Small intestine (tissue), 7 donors: ENCODE measurements at regions not wholly inside any gene's neighbourhood (a gene's known extent, or its start where the extent isn't known, plus 50 kb on each side); places are given as distances from the start of the nearest gene placed in this dataset.

Source experiments
- DNase-seq, 2 donors: peaks; one replicate each; pipeline versions ENCODE4 v3.0.0 to v3.0.0-alpha.2; 2013
- FAIRE-seq: peaks from 2 replicates; lab custom pipeline; 2012; peaks lifted over from hg19 to GRCh38; lab: Jason Lieb, UNC
- H3K27ac ChIP-seq, 3 donors: one replicate each; pipeline ENCODE4 v1.5.1; 2013; ENCODE audit warnings: low read length in 2 of 3, mild to moderate bottlenecking in 2 of 3, control low read depth in 1 of 3, inconsistent platforms in 1 of 3, low read depth in 1 of 3, moderate library complexity in 1 of 3
- H3K27me3 ChIP-seq, 3 donors: one replicate each; pipeline ENCODE4 v1.6.1; 2013; ENCODE audit warnings: low read length in 3 of 3, inconsistent platforms in 1 of 3; ENCODE audit not compliant: control insufficient read depth in 3 of 3, insufficient read depth in 3 of 3
- H3K36me3 ChIP-seq, 3 donors: one replicate each; pipeline ENCODE4 v1.6.1; 2013; ENCODE audit warnings: low read length in 3 of 3, inconsistent platforms in 1 of 3, low read depth in 1 of 3, mild to moderate bottlenecking in 1 of 3, moderate library complexity in 1 of 3; ENCODE audit not compliant: control insufficient read depth in 3 of 3, insufficient read depth in 2 of 3
- H3K4me1 ChIP-seq, 3 donors: one replicate each; pipeline ENCODE4 v1.6.1; 2013; ENCODE audit warnings: low read length in 2 of 3, inconsistent platforms in 1 of 3, low read depth in 1 of 3, mild to moderate bottlenecking in 1 of 3, moderate library complexity in 1 of 3; ENCODE audit not compliant: control insufficient read depth in 3 of 3, insufficient read depth in 2 of 3
- H3K4me3 ChIP-seq, 3 donors: one replicate each; pipeline ENCODE4 v1.5.1; 2013; ENCODE audit warnings: low read length in 3 of 3, control low read depth in 1 of 3, inconsistent platforms in 1 of 3, low read depth in 1 of 3, mild to moderate bottlenecking in 1 of 3, moderate library complexity in 1 of 3
- H3K9me3 ChIP-seq, 2 donors: one replicate each; pipeline ENCODE4 v1.6.1; 2013; ENCODE audit warnings: low read depth in 1 of 2, low read length in 1 of 2; ENCODE audit not compliant: control insufficient read depth in 2 of 2, insufficient read depth in 1 of 2
- WGBS, 3 donors: extraction: QIAGEN DNeasy Blood & Tissue Kit; methylation state at CpG; one replicate each; pipeline ENCODE4 v1.1.7; 2013; 5-methylcytosine and 5-hydroxymethylcytosine counted together
- donor health status: healthy with polysubstance abuse.
- donor health status: control.
- donor health status: control.
- donor health status: Bipolar disorder and iron deficiency.
- donor health status: healthy.

- Histone ChIP-seq H3K4me1 (no peaks in the 10 kb centered on the region), H3K9me3 (no peaks in the 10 kb centered on the region), H3K27me3 (no peaks in the 10 kb centered on the region), H3K4me3 (no peak overlapping the region), H3K36me3 (no peaks in the 10 kb centered on the region), H3K27ac (no peak overlapping the region)
- DNase-seq (no peak), FAIRE-seq (no peak)
- 88 to 92% (median 91%) methylated on average over 14 of the region's 14 CpGs for WGBS, 3 donors
These were observed 595.3 kb upstream of the MGMT start for GRCh38 chr10:128871671-128872231.

DNA sequence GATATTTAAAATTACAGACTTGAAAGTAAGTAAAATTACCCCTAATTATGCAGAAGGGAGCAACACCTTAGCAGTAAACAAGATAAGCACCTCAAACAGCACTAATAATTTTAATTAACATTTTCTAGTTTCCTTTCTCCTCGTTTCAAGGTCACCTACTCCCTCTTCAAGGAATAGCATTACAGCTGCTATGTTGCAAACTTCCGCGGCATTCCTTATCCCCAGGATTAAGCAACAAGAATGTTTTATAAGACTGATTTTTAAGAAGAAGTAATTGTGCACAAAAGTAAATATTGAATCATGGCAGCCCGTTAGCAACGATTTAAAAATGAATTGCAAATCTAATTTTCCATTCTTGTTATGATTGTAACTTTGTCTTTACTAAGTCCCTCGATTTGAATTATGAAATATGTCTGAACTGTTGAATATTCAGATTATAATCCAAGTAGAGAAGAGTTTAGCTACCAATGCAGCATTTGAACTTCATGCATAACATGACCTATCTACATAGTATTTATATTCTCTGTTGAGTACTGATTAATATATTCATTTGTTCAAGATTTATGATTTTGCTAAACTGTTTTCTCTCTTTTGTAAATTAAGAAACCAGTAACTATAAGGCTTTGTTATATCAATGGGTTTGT lies 593.5 kb upstream of the MGMT start:
- Histone ChIP-seq H3K9me3 (no peaks in the 10 kb centered on the region), H3K36me3 (no peaks in the 10 kb centered on the region), H3K4me3 (no peak overlapping the region), H3K27ac (no peak overlapping the region), H3K27me3 (no peaks in the 10 kb centered on the region), H3K4me1 (no peaks in the 10 kb centered on the region)
- DNase-seq (no peak), FAIRE-seq (no peak)
- WGBS, 3 donors = 22 to 52% (median 39%) methylated on average over 6 of the region's 6 CpGs

DNA sequence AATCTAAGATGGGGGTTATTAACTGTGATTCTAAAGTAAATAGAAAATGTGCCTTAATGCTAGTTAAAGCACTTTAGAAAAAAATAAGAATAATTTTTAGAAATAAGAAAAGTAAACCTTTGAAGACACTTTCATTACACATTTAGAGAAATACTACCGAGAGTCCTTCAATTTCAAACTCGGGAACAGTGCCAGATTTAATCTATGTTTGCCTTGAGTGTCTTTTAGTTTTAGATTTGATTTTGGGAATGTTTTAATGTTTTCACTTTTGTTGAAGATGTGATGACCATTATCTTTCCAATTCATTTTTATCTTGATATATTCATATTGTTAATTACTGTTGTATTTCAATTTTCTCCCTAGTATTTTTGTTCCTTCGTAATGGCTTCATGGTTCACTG lies 592.7 kb upstream of the MGMT start:
- FAIRE-seq = no peak
- 84 to 88% (median 85%) methylated on average over 3 of the region's 3 CpGs for WGBS, 3 donors

DNA sequence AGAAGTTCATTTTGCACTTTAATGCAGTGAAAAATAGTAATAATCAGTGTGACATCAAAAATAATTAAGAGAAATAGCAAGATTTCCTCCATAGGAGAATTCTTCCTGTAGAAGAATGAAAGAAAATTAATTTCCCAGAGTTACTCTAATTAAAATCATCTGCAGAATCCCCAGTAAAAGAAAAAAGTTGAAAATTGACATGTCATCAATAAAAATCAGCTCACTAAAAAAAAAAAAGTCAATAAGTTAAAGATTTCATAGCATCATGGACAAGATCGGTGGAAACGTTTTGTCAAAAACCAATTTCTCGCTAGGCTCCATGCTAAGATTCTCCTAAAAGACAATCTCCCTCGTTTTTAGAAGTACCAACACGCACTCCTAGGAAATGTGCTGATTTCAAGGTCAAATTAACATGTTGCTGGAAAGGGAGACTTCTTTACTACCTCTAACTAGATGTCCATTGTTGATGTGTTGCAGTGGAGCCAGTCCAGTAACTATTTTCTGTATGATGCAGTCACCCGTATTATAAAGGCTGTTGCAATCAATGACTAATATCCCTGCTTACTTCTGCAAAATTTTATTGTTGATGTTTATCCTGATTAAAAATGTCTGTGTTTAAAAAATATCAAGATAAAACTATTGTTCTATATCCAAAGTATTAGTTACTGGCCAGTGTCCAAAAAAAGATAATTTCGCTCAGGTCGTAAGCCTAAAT lies 591.9 kb upstream of the MGMT start:
- FAIRE-seq = no peak
- H3K27me3 ChIP-seq = peaks cover 0 to 2% (median 0%) of the 10 kb centered on the region in 3 donors
- DNase-seq = no peak
- H3K4me1 ChIP-seq = no peaks in the 10 kb centered on the region
- WGBS, 3 donors = 60 to 77% (median 64%) methylated on average over 8 of the region's 8 CpGs
- H3K9me3 ChIP-seq = no peaks in the 10 kb centered on the region
- H3K27ac ChIP-seq = no peak overlapping the region
- H3K36me3 ChIP-seq = no peaks in the 10 kb centered on the region
- no peak overlapping the region for H3K4me3 ChIP-seq

More for the DNA sequence above, 592.7 kb upstream of the MGMT start:
- Histone ChIP-seq H3K4me3 (no peak overlapping the region), H3K27me3 (peaks cover 0 to under 1% (median 0%) of the 10 kb centered on the region in 3 donors), H3K36me3 (no peaks in the 10 kb centered on the region), H3K27ac (no peak overlapping the region), H3K9me3 (no peaks in the 10 kb centered on the region), H3K4me1 (no peaks in the 10 kb centered on the region)
- DNase-seq = no peak

DNA sequence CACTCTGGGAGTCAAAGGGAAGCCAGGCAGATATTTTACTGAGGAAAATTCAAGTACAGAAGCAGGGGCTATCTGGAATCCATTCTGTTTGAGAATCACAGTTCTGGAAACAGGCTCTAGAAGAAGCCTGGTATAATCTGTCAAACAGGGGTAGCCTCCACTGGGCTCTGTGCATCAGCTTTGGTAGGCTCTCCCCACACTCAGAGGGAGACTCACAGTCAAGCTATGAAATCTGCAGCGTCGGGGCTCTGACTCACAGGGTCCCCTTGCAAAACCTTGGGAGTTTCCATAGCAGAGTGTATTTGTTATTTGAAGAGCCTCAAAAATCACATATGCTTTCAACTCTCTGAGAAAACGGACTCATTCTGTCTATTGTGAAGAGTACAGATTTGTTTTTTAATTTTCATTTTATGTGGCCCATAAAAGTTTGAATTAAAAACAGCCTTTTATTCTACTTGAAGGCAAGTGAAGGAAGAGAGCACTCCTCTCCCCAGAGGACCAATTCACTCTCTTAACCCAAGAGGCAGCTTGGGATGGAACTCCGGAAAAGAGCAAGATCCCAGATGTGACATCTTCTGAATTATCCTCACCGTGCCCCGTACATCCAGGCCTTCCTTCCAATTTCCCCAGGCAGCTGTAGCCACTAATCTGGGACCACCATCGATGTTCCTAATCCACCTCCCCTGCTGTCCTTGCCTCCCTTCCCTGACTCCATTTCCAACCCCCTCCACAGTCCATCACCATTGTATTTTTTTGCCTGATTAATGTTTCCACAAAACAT lies 590.9 kb upstream of the MGMT start:
- no peaks in the 10 kb centered on the region for H3K4me1 ChIP-seq
- no peak for DNase-seq
- peaks cover 0 to 2% (median 0%) of the 10 kb centered on the region in 3 donors for H3K27me3 ChIP-seq
- no peak overlapping the region for H3K4me3 ChIP-seq
- no peaks in the 10 kb centered on the region for H3K9me3 ChIP-seq
- no peak for FAIRE-seq
- peak overlapping the region in 1 of 3 donors; percentile 46 for H3K27ac ChIP-seq
- no peaks in the 10 kb centered on the region for H3K36me3 ChIP-seq
- 68 to 87% (median 79%) methylated on average over 7 of the region's 7 CpGs for WGBS, 3 donors

GRCh38 chr10:128877141-128877540 lies 589.9 kb upstream of the MGMT start:
- Histone ChIP-seq H3K27me3 (peaks cover 0 to 3% (median 2%) of the 10 kb centered on the region in 3 donors), H3K4me3 (no peak overlapping the region), H3K36me3 (no peaks in the 10 kb centered on the region), H3K9me3 (no peaks in the 10 kb centered on the region), H3K27ac (no peak overlapping the region), H3K4me1 (no peaks in the 10 kb centered on the region)
- no peak for DNase-seq
- 78 to 87% (median 85%) methylated on average over 10 of the region's 10 CpGs for WGBS, 3 donors
- FAIRE-seq = no peak

DNA sequence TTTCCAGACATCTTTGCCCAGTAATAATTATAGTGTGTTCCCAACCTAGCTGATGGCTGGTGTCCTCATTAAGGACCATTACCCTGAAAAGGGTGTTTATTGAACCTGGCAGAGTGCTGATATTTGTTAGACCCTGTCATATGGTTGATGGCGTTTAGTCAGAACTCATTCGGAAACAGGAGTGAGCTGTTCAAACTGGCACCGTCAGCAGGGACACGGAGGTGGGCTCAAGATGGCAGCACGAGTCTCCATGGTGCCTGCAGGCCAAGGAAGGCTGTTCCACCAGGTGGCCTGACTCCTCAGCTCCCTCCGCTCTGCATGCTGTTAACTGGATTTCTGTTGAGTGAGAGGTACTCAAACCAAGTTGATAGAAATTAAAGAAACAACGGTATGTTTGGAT lies 589.1 kb upstream of the MGMT start:
- Histone ChIP-seq H3K27me3 (peaks cover 0 to 3% (median 2%) of the 10 kb centered on the region in 3 donors), H3K36me3 (no peaks in the 10 kb centered on the region), H3K9me3 (no peaks in the 10 kb centered on the region), H3K4me3 (no peak overlapping the region), H3K27ac (no peak overlapping the region), H3K4me1 (no peaks in the 10 kb centered on the region)
- 90 to 92% (median 91%) methylated on average over 7 of the region's 7 CpGs for WGBS, 3 donors
- FAIRE-seq (no peak), DNase-seq (no peak)

DNA sequence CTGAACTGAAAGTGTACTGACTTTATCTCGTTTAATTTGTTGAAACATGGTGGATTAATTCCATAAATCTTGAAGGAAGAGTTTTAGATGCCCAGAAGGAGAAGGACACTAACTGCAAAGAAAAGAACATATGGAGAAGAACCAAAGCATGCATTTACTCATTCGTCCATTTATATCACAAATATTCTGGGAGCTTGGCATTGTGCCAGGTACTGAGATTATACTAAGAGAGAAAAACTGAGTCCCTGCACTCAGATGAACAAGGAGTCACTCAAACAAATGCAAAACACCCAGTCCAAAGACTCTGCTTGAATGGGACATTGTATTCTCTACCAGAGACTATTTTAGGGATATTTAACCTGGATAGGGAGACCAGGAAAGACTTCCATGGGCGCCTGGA lies 588.0 kb upstream of the MGMT start:
- DNase-seq = no peak
- FAIRE-seq = no peak
- Histone ChIP-seq H3K9me3 (no peaks in the 10 kb centered on the region), H3K27ac (no peak overlapping the region), H3K4me1 (no peaks in the 10 kb centered on the region), H3K36me3 (no peaks in the 10 kb centered on the region), H3K27me3 (peaks cover 0 to 3% (median 2%) of the 10 kb centered on the region in 3 donors), H3K4me3 (no peak overlapping the region)
- 55 to 65% (median 56%) methylated on average over 3 of the region's 3 CpGs for WGBS, 3 donors
